ENCODE measurements at regions not wholly inside any gene's neighbourhood (a gene's known extent, or its start where the extent isn't known, plus 50 kb on each side); places are given as distances from the start of the nearest gene placed in this dataset.

DNA sequence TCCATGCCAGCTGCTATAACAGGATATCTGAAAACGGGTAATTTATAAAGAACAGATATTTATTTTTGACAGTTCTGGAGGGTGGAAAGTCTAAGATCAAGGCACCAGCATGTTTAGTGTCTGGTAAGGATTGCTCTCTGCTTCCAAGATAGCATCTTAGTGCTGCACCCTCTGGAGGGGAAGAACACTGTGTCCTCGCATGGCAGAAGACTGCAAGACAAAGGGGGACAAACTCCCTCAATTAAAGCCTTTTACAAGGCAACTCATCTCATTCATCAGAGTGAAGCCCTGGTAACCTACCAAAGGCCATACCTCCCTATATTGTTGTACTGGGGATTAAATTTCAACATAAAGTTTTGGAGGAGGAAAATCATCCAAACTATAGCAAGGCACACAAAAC is 298.9 kb upstream of the EDIL3 start:
- no peak for DNase-seq

DNA sequence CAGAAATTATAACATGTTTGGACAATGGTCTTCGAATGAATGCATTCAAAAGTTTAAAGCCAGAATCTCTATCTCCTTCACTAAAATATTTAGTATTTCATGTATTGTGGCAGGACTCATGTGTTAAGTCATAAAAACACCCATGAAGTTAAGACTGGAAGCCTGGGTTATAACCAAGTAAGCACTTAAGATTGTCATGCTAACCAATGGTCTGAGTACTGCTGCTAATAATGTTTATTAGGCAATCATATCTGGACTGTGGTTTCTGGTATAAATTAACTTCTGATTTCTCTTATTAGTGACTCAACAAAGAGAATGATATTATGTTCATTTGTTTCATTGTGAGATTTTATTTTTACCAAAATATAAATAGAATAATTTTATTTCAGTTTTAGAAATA is 297.9 kb upstream of the EDIL3 start:
- DNase-seq, result no peak

DNA sequence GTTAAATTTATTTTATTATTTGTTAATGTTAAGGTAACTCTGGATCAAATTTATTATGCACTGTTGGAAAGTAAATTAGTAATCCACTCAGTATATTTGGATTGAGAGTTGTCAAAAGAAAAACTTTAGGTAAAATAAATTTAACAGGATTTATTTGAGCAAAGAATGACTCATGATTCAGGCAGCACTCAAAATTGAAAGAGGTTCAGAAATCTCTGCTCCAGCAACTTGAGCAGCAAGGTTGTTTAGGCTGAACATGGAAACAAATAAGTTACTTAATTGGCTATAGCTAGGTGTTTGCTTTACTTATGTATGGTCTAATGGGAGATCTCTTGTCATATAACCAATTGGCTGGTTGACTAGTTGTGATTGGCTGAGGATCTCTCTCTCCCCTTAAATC is 296.2 kb upstream of the EDIL3 start:
- DNase-seq, result no peak

- no peak for DNase-seq
Observed at GRCh38 chr5:84673785-84674184, 289.1 kb upstream of the EDIL3 start.

GRCh38 chr5:84667576-84667975 is 282.9 kb upstream of the EDIL3 start:
- no peak for DNase-seq

GRCh38 chr5:84650429-84650828 is 265.7 kb upstream of the EDIL3 start:
- no peak for DNase-seq

GRCh38 chr5:84647581-84647980 is 262.9 kb upstream of the EDIL3 start:
- DNase-seq, result no peak

- DNase-seq, result no peak
Observed at GRCh38 chr5:84642795-84643194, 258.1 kb upstream of the EDIL3 start.

DNA sequence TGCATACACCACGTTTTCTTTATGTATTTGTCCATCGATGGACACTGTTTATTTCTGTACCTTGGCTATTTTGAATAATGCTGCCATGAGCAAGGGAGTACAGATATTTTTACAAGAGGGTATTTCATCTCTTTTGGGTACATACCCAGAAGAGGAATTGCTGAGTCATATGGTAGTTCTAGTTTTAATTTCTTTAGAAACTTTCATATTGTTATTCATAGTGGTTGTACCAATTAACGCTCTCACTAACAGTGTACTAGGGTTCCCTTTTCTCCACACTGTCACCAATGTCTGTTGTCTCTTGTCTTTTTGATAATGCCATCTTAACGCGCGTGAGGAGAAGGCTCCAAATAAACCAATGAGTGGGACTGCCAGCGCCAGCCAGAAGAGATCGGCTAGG is 257.6 kb upstream of the EDIL3 start:
- DNase-seq, result no peak

GRCh38 chr5:84637662-84638375 is 253.1 kb upstream of the EDIL3 start:
- no peak for DNase-seq

DNA sequence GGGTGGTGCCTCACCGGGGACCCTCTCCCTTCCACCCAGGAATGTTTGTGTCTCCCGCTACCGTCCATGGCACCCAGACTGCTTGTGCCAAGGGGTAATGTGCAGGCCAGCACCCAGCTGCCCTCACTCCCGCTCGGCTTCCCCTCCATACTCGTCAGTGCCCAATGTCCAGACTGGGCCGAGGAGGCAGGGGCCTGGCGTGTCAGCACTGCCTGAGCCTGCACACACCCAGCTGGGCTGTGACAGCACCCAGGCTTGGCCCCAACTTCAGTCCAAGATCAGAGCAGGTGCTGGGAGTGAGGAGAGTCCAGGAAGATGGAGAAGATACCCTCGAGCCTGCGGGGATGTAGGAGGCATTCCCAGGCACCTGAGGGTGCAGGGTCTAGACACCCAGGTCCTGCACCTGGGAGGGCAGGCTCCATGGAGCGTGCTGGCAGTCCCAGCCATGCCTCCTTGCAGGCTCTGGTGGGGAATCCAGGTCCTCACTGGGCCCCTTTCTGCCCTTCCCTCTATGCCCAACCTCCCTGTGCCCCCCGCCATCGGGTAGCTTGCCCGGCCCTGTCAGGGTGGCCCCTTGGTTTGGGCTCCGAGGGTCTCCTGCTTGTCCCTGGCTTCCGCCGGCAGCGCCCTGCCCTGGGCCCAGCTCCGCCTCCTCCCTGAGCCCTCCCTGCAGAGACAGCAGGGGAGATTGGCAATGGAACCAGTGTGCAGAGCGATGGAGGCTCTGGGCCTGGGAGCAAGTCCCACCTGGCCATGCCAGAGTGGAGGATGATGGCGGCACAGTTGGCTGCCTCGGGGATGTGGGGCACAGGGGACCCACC is 250.8 kb upstream of the EDIL3 start:
- no peak for DNase-seq

DNA sequence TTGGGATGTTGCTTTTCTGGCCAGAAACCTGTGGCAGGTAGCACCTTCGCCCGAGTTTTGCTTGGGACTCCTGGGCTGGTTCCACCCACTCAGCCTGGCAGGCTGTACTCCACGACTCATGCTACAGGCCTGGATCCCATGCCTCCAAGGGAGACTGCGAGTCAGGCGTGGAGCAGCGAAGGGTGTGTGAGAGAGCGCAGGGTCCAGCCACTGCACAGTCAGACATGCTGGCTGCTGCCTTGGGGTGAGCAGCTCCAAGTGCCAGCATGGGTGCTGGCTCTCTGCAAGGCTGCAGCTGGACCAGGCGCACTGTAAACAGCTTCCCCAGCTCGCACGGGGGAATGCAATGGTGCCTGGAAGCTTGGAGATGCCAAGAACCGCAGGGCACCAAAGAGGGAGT is 249.6 kb upstream of the EDIL3 start:
- DNase-seq, result no peak

DNA sequence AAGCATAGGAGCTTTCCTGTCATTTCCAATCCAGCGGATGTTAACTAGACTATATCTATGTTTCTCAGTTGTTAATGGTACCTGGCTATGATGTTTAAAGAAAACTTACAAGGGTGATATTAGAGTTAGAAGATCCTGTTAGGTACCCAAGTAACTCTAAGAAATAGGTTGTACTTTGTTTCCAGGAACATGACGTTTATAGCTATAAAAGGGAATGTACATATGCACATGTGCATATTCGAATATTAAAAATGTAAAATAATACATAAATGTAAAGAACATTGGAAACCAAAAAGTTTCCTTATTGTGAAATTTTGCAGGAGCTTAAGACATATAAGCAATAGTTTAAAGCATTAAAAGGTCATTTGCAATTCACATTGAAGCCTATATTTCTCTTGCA is 247.7 kb upstream of the EDIL3 start:
- no peak for DNase-seq

DNA sequence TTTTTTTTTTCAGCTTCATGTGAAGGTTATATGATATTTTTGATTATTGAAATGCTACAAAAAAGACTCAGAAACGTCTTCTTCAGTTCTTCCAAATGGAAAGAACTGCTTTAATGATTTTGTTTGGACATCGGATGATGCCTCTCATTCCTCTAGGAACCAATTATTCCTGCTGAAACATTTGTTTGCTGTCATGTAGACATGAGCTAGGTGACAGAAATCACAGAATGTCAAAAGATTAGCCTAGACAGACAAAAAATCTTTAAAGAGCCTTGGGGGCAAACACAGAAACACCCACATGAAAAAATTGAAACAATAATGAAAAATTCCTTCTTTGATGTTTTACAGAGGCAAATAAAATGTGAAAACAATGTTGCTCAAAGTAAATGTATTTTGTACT is 244.2 kb upstream of the EDIL3 start:
- DNase-seq, result no peak

GRCh38 chr5:84623019-84623418 is 238.3 kb upstream of the EDIL3 start:
- DNase-seq, result no peak

DNA sequence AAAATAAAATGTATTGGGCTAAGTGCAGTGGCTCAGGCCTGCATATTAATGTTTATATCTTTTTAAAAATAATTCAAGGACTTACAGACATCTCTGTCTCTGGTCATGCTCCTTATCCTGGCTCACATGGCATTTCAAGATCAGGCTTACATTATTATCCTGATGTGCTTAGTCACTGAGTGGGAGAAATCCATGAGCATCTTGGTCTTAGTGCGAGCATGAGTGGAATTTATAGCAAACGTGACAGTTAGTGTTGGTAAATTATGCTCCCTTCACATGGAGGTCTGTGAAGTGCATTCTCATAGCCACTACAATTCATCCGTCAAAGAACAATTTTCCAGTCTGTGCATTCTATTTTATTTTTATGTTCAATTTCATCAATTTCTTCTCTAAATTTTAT is 237.8 kb upstream of the EDIL3 start:
- no peak for DNase-seq

GRCh38 chr5:84618262-84618661 is 233.6 kb upstream of the EDIL3 start:
- no peak for DNase-seq

DNA sequence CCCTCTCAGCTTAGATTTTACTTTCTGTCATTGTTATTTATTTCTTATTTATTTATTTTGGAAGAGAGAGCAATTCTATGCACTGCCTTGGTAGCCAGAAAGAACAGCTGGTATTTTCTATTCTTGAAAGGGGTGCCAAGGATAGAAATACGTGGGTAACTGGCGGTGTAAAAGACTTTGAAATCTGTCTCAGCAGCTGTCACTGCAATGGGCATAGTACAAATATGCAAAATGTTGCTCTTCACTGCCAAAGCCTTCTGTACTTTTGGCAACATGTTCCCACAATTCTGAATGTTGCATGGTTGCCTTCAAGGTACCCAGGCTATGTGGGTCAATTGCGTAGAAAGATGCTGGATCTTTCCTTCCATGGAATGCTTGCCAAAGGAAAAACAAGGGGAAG is 230.2 kb upstream of the EDIL3 start:
- no peak for DNase-seq

DNA sequence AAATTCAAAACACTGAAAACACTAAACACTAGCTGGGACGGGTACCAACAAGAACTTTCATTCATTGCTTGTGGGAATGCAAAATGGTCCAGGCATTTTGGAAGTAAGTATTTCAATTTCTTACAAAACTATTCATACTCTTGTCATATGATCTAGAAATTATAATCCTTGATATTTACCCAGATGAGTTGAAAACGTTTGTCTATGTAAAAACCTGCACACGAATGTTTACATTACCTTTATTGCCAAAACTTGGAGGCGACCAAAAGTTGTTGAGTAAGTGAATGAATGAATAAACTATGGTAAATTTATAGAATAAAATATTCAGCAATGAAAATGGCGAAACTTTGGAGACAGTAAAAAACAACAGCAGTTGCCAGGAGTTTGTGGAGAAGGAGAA is 222.1 kb upstream of the EDIL3 start:
- no peak for DNase-seq

DNA sequence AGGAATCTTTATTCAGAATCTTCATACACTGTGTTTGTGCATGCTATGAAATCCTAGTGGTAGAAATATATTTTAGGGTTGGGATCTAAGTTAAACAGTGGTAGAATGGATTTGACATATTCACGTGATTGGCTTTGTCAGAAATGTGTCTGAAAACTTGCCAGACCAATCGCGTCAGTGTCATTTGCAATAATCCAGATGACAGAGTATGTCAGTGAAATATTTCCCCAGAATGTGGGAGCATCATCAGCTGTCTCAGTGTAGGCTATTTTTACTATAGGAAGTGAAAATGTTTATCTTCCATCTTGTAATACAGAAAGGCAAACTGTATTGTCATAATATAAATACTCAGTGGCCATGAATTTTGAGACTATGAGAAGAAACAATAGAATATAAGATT is 220.6 kb upstream of the EDIL3 start:
- DNase-seq, result no peak

GRCh38 chr5:84603568-84604185 is 219.0 kb upstream of the EDIL3 start:
- DNase-seq, result no peak

DNA sequence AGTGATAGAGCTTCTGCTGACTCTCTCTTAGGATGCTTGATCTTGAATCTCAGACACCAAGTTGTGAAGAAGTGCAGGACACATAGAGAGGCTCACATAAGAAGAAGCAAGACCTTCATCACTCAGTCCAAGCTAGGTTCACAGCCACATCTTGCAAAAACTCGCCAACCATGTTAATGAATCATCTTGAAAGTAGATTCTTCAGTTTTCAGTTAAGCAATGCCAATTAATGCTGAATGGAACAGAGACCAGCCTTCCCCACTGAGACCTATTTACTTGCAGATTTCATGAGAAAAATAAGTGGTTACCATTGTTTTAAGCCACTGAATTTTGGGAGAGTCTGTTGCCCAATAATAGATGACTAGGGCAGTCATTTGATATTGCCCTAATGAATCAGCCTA is 217.7 kb upstream of the EDIL3 start:
- DNase-seq, result no peak

GRCh38 chr5:84599964-84600363 is 215.3 kb upstream of the EDIL3 start:
- DNase-seq, result no peak

DNA sequence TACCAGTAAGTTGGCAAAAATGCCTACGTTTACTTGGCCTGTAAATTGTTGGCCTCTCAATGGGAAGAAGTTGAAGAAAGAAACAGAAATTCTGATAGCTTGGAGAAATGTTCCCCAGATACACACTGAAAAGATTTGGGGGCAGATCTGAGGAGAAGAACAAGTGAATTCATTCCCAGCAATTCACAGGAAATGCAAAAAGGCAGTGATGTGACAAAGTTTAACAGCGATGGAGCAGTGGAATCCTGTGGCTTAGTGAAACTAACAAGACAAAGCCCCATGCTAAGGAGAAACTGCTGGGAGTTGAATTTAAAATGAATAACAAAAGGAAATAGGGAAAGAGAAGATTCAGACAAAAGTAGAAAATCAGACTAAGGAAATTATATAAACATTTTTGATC is 213.2 kb upstream of the EDIL3 start:
- no peak for DNase-seq
